Heart left ventricle (tissue), 16 donors: ENCODE measurements at regions not wholly inside any gene's neighbourhood (a gene's known extent, or its start where the extent isn't known, plus 50 kb on each side); places are given as distances from the start of the nearest gene placed in this dataset.

Experiments used
- ATAC-seq, 4 donors: fragments of 200-7000 bp; cut with Tn5 transposase; one replicate each; pipeline ENCODE4 v1.9.1; 2020 to 2022; ENCODE audit warnings: moderate library complexity in 4 of 4, mild to moderate bottlenecking in 3 of 4, moderate number of reproducible peaks in 1 of 4
- DNase-seq, 5 donors: peaks; one replicate each; pipeline ENCODE4 v3.0.0-alpha.2; 2020
- H3K27ac ChIP-seq, 12 donors: fragments of 200-600 bp; sonication (generic) in 4 of 12; one replicate each; pipeline versions ENCODE4 v1.5.0 to v1.8.0; 2016 to 2022; ENCODE audit warnings: mild to moderate bottlenecking in 2 of 12
- H3K27me3 ChIP-seq, 9 donors: fragments of 200-600 bp; sonication (generic) in 2 of 9; one replicate each; pipeline versions ENCODE4 v1.5.1 to v1.8.0; 2016 to 2022; ENCODE audit warnings: mild to moderate bottlenecking in 3 of 9
- H3K36me3 ChIP-seq, 9 donors: fragments of 200-600 bp; sonication (generic) in 2 of 9; one replicate each; pipeline versions ENCODE4 v1.5.0 to v1.8.0; 2018 to 2022; ENCODE audit warnings: mild to moderate bottlenecking in 2 of 9
- H3K4me1 ChIP-seq, 12 donors: fragments of 200-600 bp; sonication (generic) in 4 of 12; one replicate each; pipeline versions ENCODE4 v1.5.0 to v1.8.0; 2016 to 2022; ENCODE audit warnings: mild to moderate bottlenecking in 3 of 12
- H3K4me3 ChIP-seq, 12 donors: fragments of 200-600 bp; sonication (generic) in 4 of 12; one replicate each; pipeline versions ENCODE4 v1.5.0 to v1.8.0; 2017 to 2022; ENCODE audit warnings: mild to moderate bottlenecking in 9 of 12, moderate library complexity in 4 of 12
- H3K9me3 ChIP-seq, 12 donors: fragments of 200-600 bp; sonication (generic) in 4 of 12; one replicate each; pipeline versions ENCODE4 v1.5.0 to v1.8.0; 2016 to 2022; ENCODE audit warnings: mild to moderate bottlenecking in 1 of 12
- POLR2A ChIP-seq, 2 donors: fragments of 450-650 bp; IDR thresholded peaks; one replicate each; pipeline ENCODE4 v1.6.1; 2017; ENCODE audit warnings: antibody characterized with exemption in 2 of 2, mild to moderate bottlenecking in 2 of 2, moderate library complexity in 2 of 2
- WGBS, 4 donors: extraction: QIAGEN DNeasy Blood & Tissue Kit in 2 of 4; methylation state at CpG; one replicate each; pipeline versions ENCODE4 v1.1.5 to v1.1.7; 2013 to 2018; 5-methylcytosine and 5-hydroxymethylcytosine counted together
- intact Hi-C, 10 donors: fragments of 100-400 bp; cut with DNase I; formaldehyde crosslinking; loops; one replicate each; pipeline versions ENCODE4 v1.11.1 to v1.14.2; 2022
- TF ChIP-seq, protein P1 (sequence below), 12 donors: fragments of 200-600 bp; sonication (generic) in 4 of 12; IDR thresholded peaks; one replicate each; pipeline versions ENCODE4 v1.5.0 to v1.8.0; 2018 to 2022; ENCODE audit warnings: antibody characterized with exemption in 12 of 12, mild to moderate bottlenecking in 5 of 12
- donor health status: ischemic (EF 13 %, LVEDD 7.1; RV severe dilation, severe dysfunction).
- donor health status: healthy with polysubstance abuse.
- donor health status: DM: no; HTN: yes; CAD: no.
- donor health status: DM: no; HTN: no; CAD: no.
- donor health status: ischemic (EF 25% LVEDD 6.9; RV normal size, moderate dysfunction).
- donor health status: ischemic (EF 25% LVEDD 5.7; RV mildly dilated, moderate dysfunction).
- donor health status: healthy.
- donor health status: DM: yes; HTN: yes; CAD: no.
- donor health status: ischemic (EF 35%, LVEDD 5.7; RV mildly dilated, moderate dysfunction).
- donor health status: nonischemic (EF 11% LVEDD 7.7; RV severe dilation, severe dysfunction).
- donor health status: DM: yes; HTN: yes; CAD: no.
- donor health status: PGD.
- donor health status: ischemic (EF 29% LVEDD 5.4; RV normal size, mild dysfunction).
- donor health status: nonischemic (EF 23%, LVEDD 6.1; RV moderate dilation, normal function).

DNA sequence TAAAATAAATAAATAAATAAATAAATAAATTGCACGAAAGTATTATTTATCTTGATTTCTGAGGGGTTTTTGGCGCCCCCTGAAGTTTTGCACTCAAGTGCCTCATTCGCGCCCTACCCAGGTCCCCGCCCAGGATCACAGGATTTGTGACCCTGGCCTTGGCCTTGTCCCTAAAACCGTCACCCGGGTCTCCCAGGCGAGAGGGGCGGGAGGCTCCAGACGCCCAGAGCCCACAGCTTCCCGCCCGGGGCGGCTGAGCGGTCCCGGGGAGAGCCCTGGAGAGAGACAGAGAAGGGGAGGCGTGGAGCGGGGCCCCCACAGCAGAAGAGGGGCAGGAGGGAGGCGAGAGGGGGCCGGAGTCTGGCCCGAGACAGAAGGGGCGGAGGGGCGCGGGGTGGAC is 91.8 kb upstream of the CASZ1 start:
- Histone ChIP-seq H3K9me3 (no peaks in the 10 kb centered on the region), H3K4me1 (peaks cover 0 to 11% (median 0%) of the 10 kb centered on the region in 12 donors), H3K4me3 (peak overlapping the region in 1 of 12 donors; percentile 32), H3K36me3 (no peaks in the 10 kb centered on the region), H3K27ac (no peak overlapping the region), H3K27me3 (peaks cover 6 to 88% (median 24%) of the 10 kb centered on the region in 9 donors)
- intact Hi-C loops, result no loop called here
- no peak for TF ChIP-seq POLR2A (IDR thresholded peaks at IDR 0.05)
- TF ChIP-seq, protein P1, sequence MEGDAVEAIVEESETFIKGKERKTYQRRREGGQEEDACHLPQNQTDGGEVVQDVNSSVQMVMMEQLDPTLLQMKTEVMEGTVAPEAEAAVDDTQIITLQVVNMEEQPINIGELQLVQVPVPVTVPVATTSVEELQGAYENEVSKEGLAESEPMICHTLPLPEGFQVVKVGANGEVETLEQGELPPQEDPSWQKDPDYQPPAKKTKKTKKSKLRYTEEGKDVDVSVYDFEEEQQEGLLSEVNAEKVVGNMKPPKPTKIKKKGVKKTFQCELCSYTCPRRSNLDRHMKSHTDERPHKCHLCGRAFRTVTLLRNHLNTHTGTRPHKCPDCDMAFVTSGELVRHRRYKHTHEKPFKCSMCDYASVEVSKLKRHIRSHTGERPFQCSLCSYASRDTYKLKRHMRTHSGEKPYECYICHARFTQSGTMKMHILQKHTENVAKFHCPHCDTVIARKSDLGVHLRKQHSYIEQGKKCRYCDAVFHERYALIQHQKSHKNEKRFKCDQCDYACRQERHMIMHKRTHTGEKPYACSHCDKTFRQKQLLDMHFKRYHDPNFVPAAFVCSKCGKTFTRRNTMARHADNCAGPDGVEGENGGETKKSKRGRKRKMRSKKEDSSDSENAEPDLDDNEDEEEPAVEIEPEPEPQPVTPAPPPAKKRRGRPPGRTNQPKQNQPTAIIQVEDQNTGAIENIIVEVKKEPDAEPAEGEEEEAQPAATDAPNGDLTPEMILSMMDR (IDR thresholded peaks at IDR 0.05), result no peak
- WGBS, 4 donors, result 9 to 24% (median 15%) methylated on average over 12 to 23 of the region's 23 CpGs
- ATAC-seq (no peak), DNase-seq (peak in 1 of 5 donors; percentile 10)

GRCh38 chr1:10888791-10889649 is 92.6 kb upstream of the CASZ1 start:
- DNase-seq, result peak in 2 of 5 donors; percentile 17 to 42

DNA sequence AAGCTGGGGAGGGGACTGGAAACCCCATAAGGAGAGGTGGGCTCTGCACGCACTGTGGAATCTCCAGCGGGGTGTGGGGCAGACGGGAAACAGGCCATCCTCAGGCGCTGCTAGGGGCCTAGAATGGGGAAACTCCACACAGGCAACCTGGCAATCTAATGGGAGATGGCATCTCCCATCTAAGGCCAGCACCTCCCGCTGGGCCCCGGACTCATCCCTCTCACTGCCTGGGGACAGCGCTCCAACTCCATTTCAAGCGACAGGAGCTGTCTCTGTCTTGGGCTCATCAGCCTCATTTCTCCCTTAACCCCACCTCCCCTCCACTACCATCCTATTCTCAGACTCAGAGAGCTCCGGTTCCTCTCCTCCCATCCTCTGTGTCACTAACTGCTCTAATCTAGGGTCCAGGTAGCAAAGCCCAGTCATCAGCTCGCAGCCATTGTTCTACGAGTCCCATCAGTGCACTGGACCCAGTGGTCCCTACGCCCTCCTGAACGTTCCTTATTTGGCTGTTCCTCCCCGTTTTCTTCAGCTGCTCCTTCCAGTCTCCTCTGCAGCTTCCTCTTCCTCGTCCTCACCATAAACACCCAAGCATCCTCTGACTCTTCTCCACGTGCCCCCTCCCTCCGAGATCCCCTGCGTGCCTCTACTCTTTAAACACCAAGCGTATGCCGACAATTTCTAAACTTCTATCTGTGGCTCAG is 93.4 kb upstream of the CASZ1 start:
- 63 to 71% (median 66%) methylated on average over 20 of the region's 20 CpGs for WGBS, 4 donors
- no peak overlapping the region for H3K4me3 ChIP-seq
- no peak overlapping the region for H3K27ac ChIP-seq
- TF ChIP-seq POLR2A (IDR thresholded peaks at IDR 0.05), result no peak
- TF ChIP-seq, protein P1 (IDR thresholded peaks at IDR 0.05), result no peak
- ATAC-seq (peak in 1 of 4 donors; percentile 13), DNase-seq (peak in 2 of 5 donors; percentile 3 to 5)
- intact Hi-C loops, result no loop called here
- H3K36me3 ChIP-seq, result no peaks in the 10 kb centered on the region
- peaks cover 0 to 11% (median 0%) of the 10 kb centered on the region in 12 donors for H3K4me1 ChIP-seq
- no peaks in the 10 kb centered on the region for H3K9me3 ChIP-seq
- peaks cover 6 to 91% (median 24%) of the 10 kb centered on the region in 9 donors for H3K27me3 ChIP-seq

More at GRCh38 chr1:10888791-10889649, 92.6 kb upstream of the CASZ1 start:
- ATAC-seq, result no peak
- no peak overlapping the region for H3K27ac ChIP-seq
- H3K4me3 ChIP-seq, result peak overlapping the region in 1 of 12 donors; percentile 32
- WGBS, 4 donors, result 17 to 40% (median 29%) methylated on average over 27 to 66 of the region's 66 CpGs
- no peaks in the 10 kb centered on the region for H3K9me3 ChIP-seq
- H3K4me1 ChIP-seq, result peaks cover 0 to 11% (median 0%) of the 10 kb centered on the region in 12 donors
- no peaks in the 10 kb centered on the region for H3K36me3 ChIP-seq
- intact Hi-C loops, result no loop called here
- peaks cover 6 to 89% (median 25%) of the 10 kb centered on the region in 9 donors for H3K27me3 ChIP-seq
- no peak for TF ChIP-seq POLR2A (IDR thresholded peaks at IDR 0.05)
- TF ChIP-seq, protein P1 (IDR thresholded peaks at IDR 0.05), result no peak
